Activated CD4-positive, alpha-beta T cell treated with anti-CD3 and anti-CD28 coated beads, Interleukin-2, amount 10 ng/mL, durations not matched to agents 24 days and 14 days (primary cell): ENCODE measurements at regions not wholly inside any gene's neighbourhood (a gene's known extent, or its start where the extent isn't known, plus 50 kb on each side); places are given as distances from the start of the nearest gene placed in this dataset.

ENCODE experiments used
- DNase-seq: peaks from one replicate; pipeline ENCODE4 v3.0.0; 2022
- H3K27ac Mint-ChIP-seq: one replicate; pipeline ENCODE4 v1.8.0; 2022; ENCODE audit warnings: mild to moderate bottlenecking, mixed read lengths
- H3K27me3 Mint-ChIP-seq: one replicate; pipeline ENCODE4 v1.8.0; 2022; ENCODE audit warnings: mixed read lengths
- H3K36me3 Mint-ChIP-seq: one replicate; pipeline ENCODE4 v1.8.0; 2022; ENCODE audit warnings: low read depth, mild to moderate bottlenecking, mixed read lengths
- H3K4me1 Mint-ChIP-seq: one replicate; pipeline ENCODE4 v1.8.0; 2021; ENCODE audit warnings: mixed read lengths
- H3K4me3 Mint-ChIP-seq: one replicate; pipeline ENCODE4 v1.8.0; 2022; ENCODE audit warnings: mild to moderate bottlenecking, moderate library complexity, mixed read lengths
- H3K9me3 Mint-ChIP-seq: one replicate; pipeline ENCODE4 v1.8.0; 2021; ENCODE audit warnings: mixed read lengths
- intact Hi-C: fragments of 100-400 bp; cut with micrococcal nuclease; formaldehyde crosslinking; loops from one replicate; pipeline ENCODE4 v1.15.1; 2023

GRCh38 chr17:34817252-34818035, 143.8 kb downstream of the CCT6B start:
- Mint-ChIP-seq H3K9me3 (no peaks in the 10 kb centered on the region), H3K4me1 (peaks cover 4% of the 10 kb centered on the region), H3K27ac (no peak overlapping the region), H3K27me3 (no peaks in the 10 kb centered on the region), H3K36me3 (no peaks in the 10 kb centered on the region), H3K4me3 (no peak overlapping the region)
- DNase-seq, result no peak
- intact Hi-C loops, result no loop called here

GRCh38 chr17:34816848-34817247, 144.4 kb downstream of the CCT6B start:
- Mint-ChIP-seq H3K27me3 (no peaks in the 10 kb centered on the region), H3K4me3 (no peak overlapping the region), H3K36me3 (no peaks in the 10 kb centered on the region), H3K4me1 (peaks cover 4% of the 10 kb centered on the region), H3K27ac (no peak overlapping the region), H3K9me3 (no peaks in the 10 kb centered on the region)
- no peak for DNase-seq
- intact Hi-C loops, result no loop called here

- no peaks in the 10 kb centered on the region for H3K4me1 Mint-ChIP-seq
- peaks cover 1% of the 10 kb centered on the region for H3K27me3 Mint-ChIP-seq
- no peak for DNase-seq
- H3K36me3 Mint-ChIP-seq, result no peaks in the 10 kb centered on the region
- no peak overlapping the region for H3K27ac Mint-ChIP-seq
- intact Hi-C loops, result no loop called here
- H3K4me3 Mint-ChIP-seq, result no peak overlapping the region
- no peaks in the 10 kb centered on the region for H3K9me3 Mint-ChIP-seq
These were observed 148.0 kb downstream of the CCT6B start for GRCh38 chr17:34813290-34813689.

GRCh38 chr17:34811561-34811960, 149.7 kb downstream of the CCT6B start:
- no peak for DNase-seq
- H3K9me3 Mint-ChIP-seq, result no peaks in the 10 kb centered on the region
- intact Hi-C loops, result no loop called here

GRCh38 chr17:34800661-34801060, 160.6 kb downstream of the CCT6B start:
- H3K4me3 Mint-ChIP-seq, result no peak overlapping the region
- intact Hi-C loops, result no loop called here
- no peak for DNase-seq
- no peak overlapping the region for H3K27ac Mint-ChIP-seq
- H3K27me3 Mint-ChIP-seq, result peaks cover 2% of the 10 kb centered on the region
- H3K9me3 Mint-ChIP-seq, result no peaks in the 10 kb centered on the region
- H3K4me1 Mint-ChIP-seq, result no peaks in the 10 kb centered on the region
- H3K36me3 Mint-ChIP-seq, result no peaks in the 10 kb centered on the region

More at GRCh38 chr17:34811561-34811960, 149.7 kb downstream of the CCT6B start:
- no peaks in the 10 kb centered on the region for H3K4me1 Mint-ChIP-seq
- no peak overlapping the region for H3K4me3 Mint-ChIP-seq
- H3K27me3 Mint-ChIP-seq, result peaks cover 1% of the 10 kb centered on the region
- H3K36me3 Mint-ChIP-seq, result no peaks in the 10 kb centered on the region
- no peak overlapping the region for H3K27ac Mint-ChIP-seq

GRCh38 chr17:34799751-34800150, 161.5 kb downstream of the CCT6B start:
- no peaks in the 10 kb centered on the region for H3K9me3 Mint-ChIP-seq
- H3K36me3 Mint-ChIP-seq, result no peaks in the 10 kb centered on the region
- peaks cover 2% of the 10 kb centered on the region for H3K27me3 Mint-ChIP-seq
- DNase-seq, result no peak
- no peaks in the 10 kb centered on the region for H3K4me1 Mint-ChIP-seq
- intact Hi-C loops, result no loop called here
- H3K4me3 Mint-ChIP-seq, result no peak overlapping the region
- H3K27ac Mint-ChIP-seq, result no peak overlapping the region

GRCh38 chr17:34798581-34798980, 162.7 kb downstream of the CCT6B start:
- H3K4me1 Mint-ChIP-seq, result no peaks in the 10 kb centered on the region
- H3K27ac Mint-ChIP-seq, result no peak overlapping the region
- H3K27me3 Mint-ChIP-seq, result no peaks in the 10 kb centered on the region
- no peaks in the 10 kb centered on the region for H3K9me3 Mint-ChIP-seq
- intact Hi-C loops, result no loop called here
- no peak for DNase-seq
- no peaks in the 10 kb centered on the region for H3K36me3 Mint-ChIP-seq
- no peak overlapping the region for H3K4me3 Mint-ChIP-seq

GRCh38 chr17:34797720-34798119, 163.5 kb downstream of the CCT6B start:
- Mint-ChIP-seq H3K4me3 (no peak overlapping the region), H3K27ac (no peak overlapping the region), H3K4me1 (no peaks in the 10 kb centered on the region), H3K9me3 (no peaks in the 10 kb centered on the region), H3K27me3 (no peaks in the 10 kb centered on the region), H3K36me3 (no peaks in the 10 kb centered on the region)
- DNase-seq, result peak; percentile 74
- intact Hi-C loops, result no loop called here

- Mint-ChIP-seq H3K27ac (no peak overlapping the region), H3K36me3 (no peaks in the 10 kb centered on the region), H3K9me3 (no peaks in the 10 kb centered on the region), H3K27me3 (no peaks in the 10 kb centered on the region), H3K4me1 (no peaks in the 10 kb centered on the region), H3K4me3 (no peak overlapping the region)
- DNase-seq, result no peak
- intact Hi-C loops, result no loop called here
These were observed 167.9 kb downstream of the CCT6B start for GRCh38 chr17:34793231-34793908.

GRCh38 chr17:34788696-34789095, 172.6 kb downstream of the CCT6B start:
- no peak overlapping the region for H3K27ac Mint-ChIP-seq
- H3K36me3 Mint-ChIP-seq, result no peaks in the 10 kb centered on the region
- DNase-seq, result no peak
- H3K4me1 Mint-ChIP-seq, result no peaks in the 10 kb centered on the region
- no peaks in the 10 kb centered on the region for H3K9me3 Mint-ChIP-seq
- intact Hi-C loops, result no loop called here
- H3K4me3 Mint-ChIP-seq, result no peak overlapping the region
- H3K27me3 Mint-ChIP-seq, result no peaks in the 10 kb centered on the region

GRCh38 chr17:34784526-34784925, 176.7 kb downstream of the CCT6B start:
- Mint-ChIP-seq H3K27me3 (no peaks in the 10 kb centered on the region), H3K36me3 (no peaks in the 10 kb centered on the region), H3K9me3 (no peaks in the 10 kb centered on the region), H3K4me1 (no peaks in the 10 kb centered on the region), H3K4me3 (no peak overlapping the region), H3K27ac (no peak overlapping the region)
- intact Hi-C loops, result no loop called here
- DNase-seq, result no peak

GRCh38 chr17:34782271-34782670, 179.0 kb downstream of the CCT6B start:
- intact Hi-C loops, result no loop called here
- Mint-ChIP-seq H3K4me1 (no peaks in the 10 kb centered on the region), H3K27ac (no peak overlapping the region), H3K27me3 (no peaks in the 10 kb centered on the region), H3K9me3 (no peaks in the 10 kb centered on the region), H3K4me3 (no peak overlapping the region), H3K36me3 (no peaks in the 10 kb centered on the region)
- no peak for DNase-seq

GRCh38 chr17:34781571-34782108, 179.6 kb downstream of the CCT6B start:
- H3K36me3 Mint-ChIP-seq, result no peaks in the 10 kb centered on the region
- H3K27me3 Mint-ChIP-seq, result no peaks in the 10 kb centered on the region
- no peak overlapping the region for H3K4me3 Mint-ChIP-seq
- H3K9me3 Mint-ChIP-seq, result no peaks in the 10 kb centered on the region
- H3K27ac Mint-ChIP-seq, result no peak overlapping the region
- no peaks in the 10 kb centered on the region for H3K4me1 Mint-ChIP-seq
- intact Hi-C loops, result no loop called here
- no peak for DNase-seq

- H3K9me3 Mint-ChIP-seq, result no peaks in the 10 kb centered on the region
- no peak overlapping the region for H3K4me3 Mint-ChIP-seq
- H3K36me3 Mint-ChIP-seq, result no peaks in the 10 kb centered on the region
- no peak overlapping the region for H3K27ac Mint-ChIP-seq
- intact Hi-C loops, result no loop called here
- no peaks in the 10 kb centered on the region for H3K27me3 Mint-ChIP-seq
- no peaks in the 10 kb centered on the region for H3K4me1 Mint-ChIP-seq
- no peak for DNase-seq
These were observed 180.2 kb downstream of the CCT6B start for GRCh38 chr17:34781071-34781470.
